GM12873 (cell line): ENCODE measurements at regions not wholly inside any gene's neighbourhood (a gene's known extent, or its start where the extent isn't known, plus 50 kb on each side); places are given as distances from the start of the nearest gene placed in this dataset.

Experiments used
- TF ChIP-seq, protein P1 (sequence below): IDR thresholded peaks from 2 replicates; pipeline ENCODE4 v1.5.1; 2012; ENCODE audit warnings: low read depth, mild to moderate bottlenecking, moderate library complexity, low read length, control low read depth; ENCODE audit not compliant: insufficient read depth; ENCODE audit errors: missing control alignments

DNA sequence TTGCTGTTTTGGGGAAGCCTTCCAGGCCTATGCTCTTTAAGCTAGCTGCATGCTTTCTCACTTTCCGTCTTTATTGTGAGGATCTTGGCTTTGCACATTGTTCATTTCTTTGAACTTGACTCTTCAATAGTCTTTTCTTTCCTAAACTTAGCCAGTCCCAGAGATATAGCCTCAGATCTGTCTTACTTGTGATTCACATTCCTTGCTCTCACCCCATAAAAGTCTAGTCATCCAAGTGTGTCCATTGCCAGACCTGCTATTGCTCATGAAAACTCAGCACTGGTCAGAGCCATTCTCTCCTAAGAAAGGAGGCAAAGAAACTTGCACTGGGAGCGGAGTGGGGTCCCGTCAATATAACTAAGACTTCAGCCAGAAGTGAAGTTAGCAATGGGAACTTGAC is 275.0 kb upstream of the CTSO start:
- TF ChIP-seq, protein P1, sequence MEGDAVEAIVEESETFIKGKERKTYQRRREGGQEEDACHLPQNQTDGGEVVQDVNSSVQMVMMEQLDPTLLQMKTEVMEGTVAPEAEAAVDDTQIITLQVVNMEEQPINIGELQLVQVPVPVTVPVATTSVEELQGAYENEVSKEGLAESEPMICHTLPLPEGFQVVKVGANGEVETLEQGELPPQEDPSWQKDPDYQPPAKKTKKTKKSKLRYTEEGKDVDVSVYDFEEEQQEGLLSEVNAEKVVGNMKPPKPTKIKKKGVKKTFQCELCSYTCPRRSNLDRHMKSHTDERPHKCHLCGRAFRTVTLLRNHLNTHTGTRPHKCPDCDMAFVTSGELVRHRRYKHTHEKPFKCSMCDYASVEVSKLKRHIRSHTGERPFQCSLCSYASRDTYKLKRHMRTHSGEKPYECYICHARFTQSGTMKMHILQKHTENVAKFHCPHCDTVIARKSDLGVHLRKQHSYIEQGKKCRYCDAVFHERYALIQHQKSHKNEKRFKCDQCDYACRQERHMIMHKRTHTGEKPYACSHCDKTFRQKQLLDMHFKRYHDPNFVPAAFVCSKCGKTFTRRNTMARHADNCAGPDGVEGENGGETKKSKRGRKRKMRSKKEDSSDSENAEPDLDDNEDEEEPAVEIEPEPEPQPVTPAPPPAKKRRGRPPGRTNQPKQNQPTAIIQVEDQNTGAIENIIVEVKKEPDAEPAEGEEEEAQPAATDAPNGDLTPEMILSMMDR, result no peak

DNA sequence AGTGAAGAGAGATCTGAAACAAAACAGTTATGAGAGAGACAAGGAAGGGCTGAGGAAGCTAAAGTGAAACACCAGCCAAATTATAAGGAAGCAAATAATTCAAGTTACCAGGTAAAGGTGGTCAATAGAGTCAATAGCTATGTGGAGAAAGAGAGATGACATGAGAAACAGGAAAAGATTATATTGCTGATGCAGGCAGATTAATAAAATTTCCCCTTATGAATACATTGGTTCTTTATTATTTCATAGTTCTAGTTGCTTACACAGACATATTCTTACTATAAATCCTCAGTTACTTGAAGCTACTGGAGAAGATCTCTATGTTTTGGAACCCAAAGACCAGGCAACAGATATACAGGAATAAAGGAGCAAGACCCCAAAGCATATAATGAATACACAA is 273.7 kb upstream of the CTSO start:
- TF ChIP-seq, protein P1, result no peak

DNA sequence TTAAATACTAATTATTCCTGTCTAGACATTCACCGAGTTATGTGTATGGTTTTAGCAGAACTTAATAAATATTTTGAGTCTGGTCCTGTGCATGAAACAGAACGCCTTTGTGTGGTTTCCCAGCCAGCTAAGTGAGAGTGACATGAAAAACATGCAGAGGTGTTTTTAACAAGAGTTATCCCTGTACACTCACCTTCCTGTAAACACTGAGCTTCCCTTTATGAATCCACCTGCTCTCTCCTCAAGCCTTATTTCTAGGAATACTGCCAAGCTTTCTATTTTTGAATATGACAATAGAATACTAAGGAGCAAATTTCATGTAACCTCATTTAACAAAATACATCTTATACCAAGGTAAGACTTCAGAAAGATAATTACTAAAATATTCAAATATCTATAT is 270.3 kb upstream of the CTSO start:
- TF ChIP-seq, protein P1, result no peak

DNA sequence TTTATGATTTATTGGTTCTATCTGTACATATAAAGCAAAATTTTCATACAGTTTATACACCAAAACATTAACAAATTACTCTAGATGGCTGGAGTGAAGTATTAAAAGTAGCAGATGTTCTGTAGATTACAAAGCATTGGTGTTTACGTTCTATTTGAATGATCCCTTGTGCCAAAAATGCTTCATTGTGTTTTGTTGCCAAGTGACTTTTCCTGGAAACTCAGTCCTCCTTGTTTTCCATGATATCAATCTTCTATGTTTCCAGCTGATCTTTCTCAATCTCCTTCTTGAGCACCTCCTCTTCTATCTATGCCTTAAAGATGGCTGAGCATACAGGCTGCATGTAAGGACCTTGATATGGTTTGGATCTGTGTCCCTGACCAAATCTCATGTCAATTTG is 263.6 kb upstream of the CTSO start:
- TF ChIP-seq, protein P1, result no peak

DNA sequence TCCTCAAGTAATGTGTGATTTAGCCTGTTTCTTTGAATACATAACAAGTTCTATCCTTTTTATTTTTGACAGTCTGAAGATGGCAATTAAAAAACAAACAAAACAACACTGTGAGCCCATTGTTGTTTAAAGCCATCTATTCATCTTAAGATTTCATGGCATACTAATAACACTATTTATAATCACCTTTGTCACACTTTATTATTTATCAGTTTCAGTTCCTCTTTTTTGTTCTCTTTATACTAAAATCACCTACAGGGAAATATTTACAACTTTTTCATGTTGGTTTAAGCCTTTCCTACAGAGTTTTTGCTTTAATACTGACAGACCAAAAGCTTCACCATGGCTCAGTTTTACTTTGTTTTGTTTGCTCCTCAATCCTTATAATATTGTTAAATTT is 247.4 kb upstream of the CTSO start:
- TF ChIP-seq, protein P1, result no peak

DNA sequence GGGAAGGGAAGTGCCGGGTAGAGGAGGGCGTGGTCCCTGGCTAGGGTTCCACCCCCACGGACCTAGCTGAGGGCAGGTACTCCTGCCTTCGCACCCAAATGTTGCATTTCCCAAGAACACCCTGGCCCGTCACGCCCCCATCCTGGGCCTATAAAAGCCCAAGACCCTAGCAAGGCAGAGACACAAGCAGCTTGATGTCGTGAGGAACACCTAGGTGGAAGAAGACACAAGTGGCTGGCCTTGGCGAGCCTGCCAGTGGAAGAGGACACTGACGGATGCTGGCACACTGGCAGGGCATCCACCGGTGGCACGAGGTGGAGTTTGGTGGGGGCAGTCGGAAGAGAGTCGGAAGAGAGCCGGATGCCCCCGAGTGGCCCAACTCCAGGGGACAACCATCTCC is 244.8 kb upstream of the CTSO start:
- TF ChIP-seq, protein P1, result no peak

DNA sequence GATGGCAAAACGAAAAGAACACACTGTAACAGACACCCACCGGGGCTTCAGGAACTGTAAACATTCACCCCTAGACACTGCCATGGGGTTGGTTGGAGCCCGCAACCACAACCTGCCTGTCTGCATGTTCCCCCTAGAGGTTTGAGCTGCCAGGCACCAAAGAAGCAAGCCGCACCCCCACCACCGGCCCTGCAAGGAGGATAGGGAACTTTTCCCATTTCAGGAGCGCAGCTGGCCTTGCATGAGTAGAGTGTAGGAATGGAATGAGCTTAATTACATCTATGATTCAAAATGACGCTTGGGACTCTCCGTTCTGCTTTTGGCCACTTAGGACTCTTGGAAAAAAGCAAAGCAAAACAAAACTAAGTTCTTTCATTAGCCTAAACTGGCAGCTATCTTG is 243.6 kb upstream of the CTSO start:
- TF ChIP-seq, protein P1, result peak; percentile 20
